ENCODE measurements at regions not wholly inside any gene's neighbourhood (a gene's known extent, or its start where the extent isn't known, plus 50 kb on each side); places are given as distances from the start of the nearest gene placed in this dataset.

DNA sequence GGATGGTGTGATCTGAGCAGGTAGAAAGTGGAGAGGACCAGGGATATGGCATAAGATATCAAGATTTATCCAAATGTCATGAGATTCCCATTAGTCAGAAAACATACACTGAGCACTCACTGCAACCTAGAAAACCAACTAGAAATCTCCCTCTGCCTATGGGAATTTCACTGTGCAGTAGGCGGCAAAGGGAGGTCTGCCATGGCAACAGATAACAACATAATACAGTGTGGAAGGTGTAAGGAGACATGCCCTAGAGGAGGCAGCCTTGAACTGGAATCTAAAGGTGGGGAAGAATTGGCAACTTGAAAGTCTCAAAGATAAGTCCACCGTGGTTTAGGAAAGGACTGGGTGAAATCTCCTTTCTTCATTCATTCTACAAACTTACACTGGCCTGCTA, 238.4 kb downstream of the ATG4C start:
- H3K9me3 Mint-ChIP-seq = no peaks in the 10 kb centered on the region
- H3K36me3 Mint-ChIP-seq = peaks cover 3% of the 10 kb centered on the region
- peaks cover 14% of the 10 kb centered on the region for H3K4me1 Mint-ChIP-seq (ENCODE audit: unreplicated experiment)
- TF ChIP-seq, protein P1, sequence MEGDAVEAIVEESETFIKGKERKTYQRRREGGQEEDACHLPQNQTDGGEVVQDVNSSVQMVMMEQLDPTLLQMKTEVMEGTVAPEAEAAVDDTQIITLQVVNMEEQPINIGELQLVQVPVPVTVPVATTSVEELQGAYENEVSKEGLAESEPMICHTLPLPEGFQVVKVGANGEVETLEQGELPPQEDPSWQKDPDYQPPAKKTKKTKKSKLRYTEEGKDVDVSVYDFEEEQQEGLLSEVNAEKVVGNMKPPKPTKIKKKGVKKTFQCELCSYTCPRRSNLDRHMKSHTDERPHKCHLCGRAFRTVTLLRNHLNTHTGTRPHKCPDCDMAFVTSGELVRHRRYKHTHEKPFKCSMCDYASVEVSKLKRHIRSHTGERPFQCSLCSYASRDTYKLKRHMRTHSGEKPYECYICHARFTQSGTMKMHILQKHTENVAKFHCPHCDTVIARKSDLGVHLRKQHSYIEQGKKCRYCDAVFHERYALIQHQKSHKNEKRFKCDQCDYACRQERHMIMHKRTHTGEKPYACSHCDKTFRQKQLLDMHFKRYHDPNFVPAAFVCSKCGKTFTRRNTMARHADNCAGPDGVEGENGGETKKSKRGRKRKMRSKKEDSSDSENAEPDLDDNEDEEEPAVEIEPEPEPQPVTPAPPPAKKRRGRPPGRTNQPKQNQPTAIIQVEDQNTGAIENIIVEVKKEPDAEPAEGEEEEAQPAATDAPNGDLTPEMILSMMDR (conservative IDR thresholded peaks at IDR 0.05) = no peak
- H3K27me3 Mint-ChIP-seq = peaks cover 9% of the 10 kb centered on the region
- no peak for DNase-seq (ENCODE audit: extremely low spot score, unreplicated experiment)
- H3K4me3 Mint-ChIP-seq = no peak overlapping the region
- no peak overlapping the region for H3K27ac Mint-ChIP-seq

DNA sequence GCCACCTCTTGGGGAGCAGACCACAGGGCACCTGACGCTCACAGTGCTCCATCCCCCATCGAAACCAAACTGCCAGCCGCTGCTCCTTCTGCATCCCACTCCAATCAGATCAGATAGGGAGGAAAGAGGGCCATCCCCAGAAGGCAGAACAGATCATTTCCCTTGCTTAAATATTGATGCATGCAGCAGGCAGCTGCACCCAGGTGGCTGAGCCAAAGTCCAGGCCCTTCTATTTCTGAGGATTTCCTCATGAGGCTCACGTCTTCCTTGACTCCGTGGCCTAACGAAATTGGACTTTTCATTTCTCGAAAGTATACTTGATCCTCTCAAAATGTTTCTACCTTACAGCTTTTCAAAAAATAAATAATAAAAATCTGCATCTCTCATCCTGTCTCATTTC, 239.2 kb downstream of the ATG4C start:
- Mint-ChIP-seq H3K4me1 (ENCODE audit: unreplicated experiment) (peaks cover 14% of the 10 kb centered on the region), H3K4me3 (no peak overlapping the region), H3K27me3 (peaks cover 10% of the 10 kb centered on the region), H3K36me3 (peaks cover 3% of the 10 kb centered on the region), H3K27ac (no peak overlapping the region), H3K9me3 (no peaks in the 10 kb centered on the region)
- TF ChIP-seq, protein P1 (conservative IDR thresholded peaks at IDR 0.05) = no peak
- no peak for DNase-seq (ENCODE audit: extremely low spot score, unreplicated experiment)

DNA sequence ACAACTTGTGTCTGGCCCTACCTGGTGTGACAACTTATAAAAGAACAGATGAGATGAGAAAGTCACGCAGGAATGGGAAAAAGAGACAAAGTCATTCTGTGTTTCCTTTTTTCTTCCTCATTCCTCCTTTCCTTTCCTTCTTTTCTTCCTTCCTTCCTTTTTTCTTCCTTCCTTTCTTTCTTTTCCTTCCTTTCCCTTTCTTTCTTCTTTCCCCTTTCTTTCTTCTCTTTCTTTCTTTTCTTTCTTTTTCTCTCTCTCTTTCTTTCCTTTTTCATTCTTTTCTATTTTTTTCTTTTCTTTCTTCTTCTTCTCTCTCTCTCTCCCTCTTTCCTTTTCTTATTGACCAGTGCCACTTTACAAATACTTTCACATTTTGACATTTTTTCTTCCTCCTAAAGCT, 239.7 kb downstream of the ATG4C start:
- no peak overlapping the region for H3K4me3 Mint-ChIP-seq
- TF ChIP-seq, protein P1 (conservative IDR thresholded peaks at IDR 0.05) = no peak
- no peaks in the 10 kb centered on the region for H3K9me3 Mint-ChIP-seq
- H3K4me1 Mint-ChIP-seq (ENCODE audit: unreplicated experiment) = peaks cover 14% of the 10 kb centered on the region
- peaks cover 3% of the 10 kb centered on the region for H3K36me3 Mint-ChIP-seq
- H3K27ac Mint-ChIP-seq = no peak overlapping the region
- H3K27me3 Mint-ChIP-seq = peaks cover 11% of the 10 kb centered on the region
- no peak for DNase-seq (ENCODE audit: extremely low spot score, unreplicated experiment)

DNA sequence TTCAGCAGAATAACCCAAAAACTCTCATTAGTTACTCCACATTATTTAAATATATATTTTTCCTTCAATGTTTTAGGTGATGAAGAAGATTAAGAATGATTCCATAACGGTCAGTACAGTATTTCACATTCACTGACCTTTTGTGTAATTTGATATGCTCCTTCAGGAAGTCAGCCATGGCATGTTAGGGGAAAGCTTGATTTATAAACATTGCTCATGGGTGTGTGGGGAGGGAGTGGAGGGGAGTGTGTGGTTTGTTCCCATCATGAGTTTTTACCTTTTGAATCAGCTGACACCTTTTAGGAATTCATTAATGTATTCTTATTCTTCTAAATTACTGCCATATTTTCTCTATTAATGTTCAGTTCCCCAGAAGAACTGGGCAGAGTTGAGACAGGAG, 240.2 kb downstream of the ATG4C start:
- peaks cover 3% of the 10 kb centered on the region for H3K36me3 Mint-ChIP-seq
- H3K27ac Mint-ChIP-seq = no peak overlapping the region
- TF ChIP-seq, protein P1 (conservative IDR thresholded peaks at IDR 0.05) = no peak
- H3K4me1 Mint-ChIP-seq (ENCODE audit: unreplicated experiment) = peaks cover 14% of the 10 kb centered on the region
- H3K27me3 Mint-ChIP-seq = peaks cover 16% of the 10 kb centered on the region
- no peak for DNase-seq (ENCODE audit: extremely low spot score, unreplicated experiment)
- no peaks in the 10 kb centered on the region for H3K9me3 Mint-ChIP-seq
- H3K4me3 Mint-ChIP-seq = no peak overlapping the region

DNA sequence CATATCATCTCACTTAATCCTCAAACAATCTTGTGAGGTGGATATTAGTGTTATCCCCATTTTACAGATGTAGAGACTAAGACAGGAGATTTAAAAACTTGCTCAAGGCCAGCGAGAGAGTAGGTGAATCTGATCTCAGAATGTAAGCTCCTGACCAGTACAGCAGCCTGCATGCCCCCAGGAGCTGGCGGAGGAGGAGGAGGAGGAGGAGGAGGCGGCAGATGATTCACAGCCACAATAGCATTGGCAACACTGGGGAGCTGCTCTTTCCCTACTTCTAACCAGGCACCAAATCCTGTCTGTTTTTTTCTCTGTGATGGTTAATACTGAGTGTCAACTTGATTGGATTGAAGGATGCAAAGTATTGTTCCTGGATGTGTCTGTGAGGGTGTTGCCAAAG, 243.2 kb downstream of the ATG4C start:
- H3K4me1 Mint-ChIP-seq (ENCODE audit: unreplicated experiment) = peaks cover 13% of the 10 kb centered on the region
- no peak overlapping the region for H3K27ac Mint-ChIP-seq
- peaks cover 8% of the 10 kb centered on the region for H3K9me3 Mint-ChIP-seq
- DNase-seq (ENCODE audit: extremely low spot score, unreplicated experiment) = no peak
- no peak overlapping the region for H3K4me3 Mint-ChIP-seq
- H3K36me3 Mint-ChIP-seq = peaks cover 3% of the 10 kb centered on the region
- TF ChIP-seq, protein P1 (conservative IDR thresholded peaks at IDR 0.05) = no peak
- H3K27me3 Mint-ChIP-seq = peaks cover 17% of the 10 kb centered on the region

DNA sequence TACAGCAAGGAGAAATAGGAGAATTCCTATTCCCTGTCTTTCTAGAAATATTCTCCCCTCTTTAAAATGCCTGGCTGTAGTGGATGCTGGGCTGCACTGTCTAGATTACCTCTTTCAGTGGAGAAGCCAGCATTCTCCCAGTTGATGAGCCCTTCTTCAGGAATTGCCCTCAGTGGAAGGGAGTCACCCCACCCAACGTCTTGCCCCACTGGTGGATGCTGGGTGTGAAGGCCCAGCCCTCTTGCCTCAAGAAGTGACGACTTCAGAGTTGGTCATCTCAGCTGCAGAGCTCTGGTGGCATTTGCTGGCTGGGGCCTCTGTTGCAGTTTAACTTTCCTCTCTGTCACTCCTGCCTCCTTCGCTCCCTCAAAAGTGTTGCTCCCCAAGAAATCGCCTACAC, 248.2 kb downstream of the ATG4C start:
- no peaks in the 10 kb centered on the region for H3K36me3 Mint-ChIP-seq
- DNase-seq (ENCODE audit: extremely low spot score, unreplicated experiment) = no peak

More for the DNA sequence above, 248.2 kb downstream of the ATG4C start:
- TF ChIP-seq, protein P1 (conservative IDR thresholded peaks at IDR 0.05) = no peak
- H3K9me3 Mint-ChIP-seq = peaks cover 8% of the 10 kb centered on the region
- H3K4me3 Mint-ChIP-seq = no peak overlapping the region
- no peak overlapping the region for H3K27ac Mint-ChIP-seq
- peaks cover 14% of the 10 kb centered on the region for H3K27me3 Mint-ChIP-seq
- H3K4me1 Mint-ChIP-seq (ENCODE audit: unreplicated experiment) = peaks cover 4% of the 10 kb centered on the region

All from type B pancreatic cell (in vitro differentiated cells).